HepG2 (cell line): ENCODE measurements at regions not wholly inside any gene's neighbourhood (a gene's known extent, or its start where the extent isn't known, plus 50 kb on each side); places are given as distances from the start of the nearest gene placed in this dataset.

Experiments
- AHDC1 ChIP-seq: sonication (generic); formaldehyde crosslinking; IDR thresholded peaks from 2 replicates; pipeline ENCODE4 v1.5.1; 2020; ENCODE audit warnings: mild to moderate bottlenecking, missing genetic modification reagents, borderline replicate concordance
- FOXK1 ChIP-seq: sonication (generic); formaldehyde crosslinking; IDR thresholded peaks from 2 replicates; pipeline ENCODE4 v1.4.0; 2020; ENCODE audit warnings: low read depth, missing genetic modification reagents, borderline replicate concordance
- GABPA ChIP-seq, 2 experiments: IDR thresholded peaks; 2 replicates each; pipeline ENCODE4 v1.6.1; 2011 to 2016; ENCODE audit warnings: low read depth in 2 of 2, low read length in 1 of 2, missing biosample characterization in 1 of 2, missing genetic modification characterization in 1 of 2
- HDAC1 ChIP-seq: sonication (generic); formaldehyde crosslinking; IDR thresholded peaks from 2 replicates; pipeline ENCODE4 v1.5.1; 2020; ENCODE audit warnings: mild to moderate bottlenecking, missing genetic modification reagents
- HMGXB3 ChIP-seq: sonication (generic); formaldehyde crosslinking; IDR thresholded peaks from 2 replicates; pipeline ENCODE4 v1.4.0; 2020; ENCODE audit warnings: missing genetic modification reagents, borderline replicate concordance
- HOMEZ ChIP-seq: IDR thresholded peaks from 2 replicates; pipeline ENCODE4 v1.6.1; 2016; ENCODE audit warnings: low read depth
- KMT2B ChIP-seq: IDR thresholded peaks from 2 replicates; pipeline ENCODE4 v1.6.1; 2016; ENCODE audit warnings: missing genetic modification reagents, missing compliant biosample characterization
- SNAPC2 ChIP-seq: sonication (generic); formaldehyde crosslinking; IDR thresholded peaks from 2 replicates; pipeline ENCODE4 v1.8.1; 2022; ENCODE audit warnings: mild to moderate bottlenecking, missing genetic modification reagents
- SOX5 ChIP-seq: IDR thresholded peaks from 2 replicates; pipeline ENCODE4 v1.6.1; 2016; ENCODE audit warnings: borderline replicate concordance
- TP53 ChIP-seq: sonication (generic); formaldehyde crosslinking; conservative IDR thresholded peaks from 2 replicates; pipeline ENCODE4 v1.4.0; 2020; ENCODE audit warnings: missing genetic modification reagents
- ZNF460 ChIP-seq: sonication (generic); formaldehyde crosslinking; IDR thresholded peaks from 2 replicates; pipeline ENCODE4 v1.5.1; 2020; ENCODE audit warnings: missing genetic modification reagents, mild to moderate bottlenecking, borderline replicate concordance
- ZNF670 ChIP-seq: sonication (generic); formaldehyde crosslinking; IDR thresholded peaks from 2 replicates; pipeline ENCODE4 v1.8.0; 2022; ENCODE audit warnings: mild to moderate bottlenecking, missing genetic modification reagents, borderline replicate concordance
- ZNF777 ChIP-seq: sonication (generic); formaldehyde crosslinking; IDR thresholded peaks from 2 replicates; pipeline ENCODE4 v1.4.0; 2020; ENCODE audit warnings: missing genetic modification reagents

GRCh38 chr2:222806526-222807137 lies 54.2 kb upstream of the ACSL3 start (continued):
- 0 out of 2 replicates have a peak, but pooled peaks have one; percentile 21 for TF ChIP-seq FOXK1
- TF ChIP-seq KMT2B (CRISPR knock-in tag): 0 out of 2 replicates have a peak, but pooled peaks have one; percentile 31
- TF ChIP-seq ZNF777 (CRISPR knock-in tag): no peak
- TF ChIP-seq AHDC1: peak; percentile 26; the same call in 1 of the 2 replicates
- no peak for TF ChIP-seq GABPA (IDR thresholded peaks at IDR 0.05; ENCODE audit: low read depth, low read length)
- peak; percentile 22; the same call in 1 of the 2 replicates for TF ChIP-seq GABPA (CRISPR knock-in tag; IDR thresholded peaks at IDR 0.05; ENCODE audit: low read depth)
- TF ChIP-seq HDAC1 (CRISPR knock-in tag): 0 out of 2 replicates have a peak, but pooled peaks have one; percentile 15
- TF ChIP-seq ZNF670 (CRISPR knock-in tag): no peak
- no peak for TF ChIP-seq TP53 (CRISPR knock-in tag)
- TF ChIP-seq SOX5 (CRISPR knock-in tag): peak; percentile 39; the same call in 1 of the 2 replicates
- TF ChIP-seq SNAPC2 (CRISPR knock-in tag): peak; percentile 35; the same call in 1 of the 2 replicates
- 0 out of 2 replicates have a peak, but pooled peaks have one; percentile 25 for TF ChIP-seq HMGXB3 (CRISPR knock-in tag)
- TF ChIP-seq ZNF460 (CRISPR knock-in tag): no peak
- TF ChIP-seq HOMEZ (CRISPR knock-in tag): no peak
